GM23338 (cell line): ENCODE measurements at regions not wholly inside any gene's neighbourhood (a gene's known extent, or its start where the extent isn't known, plus 50 kb on each side); places are given as distances from the start of the nearest gene placed in this dataset.

Experiments
- ATAC-seq: fragments of 200-7000 bp; cut with Tn5 transposase; 3 replicates; pipeline ENCODE4 v1.9.1; 2020
- DNase-seq: peaks from one replicate; pipeline ENCODE4 v3.0.0-alpha.2; 2015; ENCODE audit warnings: low spot score
- H2AFZ ChIP-seq: fragments of 200-600 bp; sonication (generic); 2 replicates; pipeline ENCODE4 v1.8.0; 2016; ENCODE audit warnings: antibody characterized with exemption, mild to moderate bottlenecking, moderate library complexity
- H3F3A ChIP-seq: fragments of 200-600 bp; sonication (generic); replicated peaks from 2 replicates; pipeline ENCODE4 v1.8.0; 2017; ENCODE audit warnings: antibody characterized with exemption, mixed run types, low read depth
- H3K27ac ChIP-seq: fragments of 200-600 bp; sonication (generic); 2 replicates; pipeline ENCODE4 v1.6.1; 2016; ENCODE audit warnings: low read depth
- H3K27me3 ChIP-seq: fragments of 200-600 bp; sonication (generic); 2 replicates; pipeline ENCODE4 v1.8.0; 2016; ENCODE audit warnings: mild to moderate bottlenecking, mixed run types, moderate library complexity; ENCODE audit not compliant: insufficient read depth
- H3K36me3 ChIP-seq: fragments of 200-600 bp; sonication (generic); 2 replicates; pipeline ENCODE4 v1.8.0; 2016; ENCODE audit warnings: mild to moderate bottlenecking; ENCODE audit not compliant: insufficient read depth
- H3K4me1 ChIP-seq: fragments of 200-600 bp; sonication (generic); 2 replicates; pipeline ENCODE4 v1.8.0; 2016; ENCODE audit warnings: mild to moderate bottlenecking, moderate library complexity; ENCODE audit not compliant: insufficient read depth
- H3K4me2 ChIP-seq: fragments of 200-600 bp; sonication (generic); 2 replicates; pipeline ENCODE4 v1.7.1; 2017; ENCODE audit warnings: mixed run types
- H3K4me3 ChIP-seq: fragments of 200-600 bp; sonication (generic); 2 replicates; pipeline ENCODE4 v1.6.1; 2016; ENCODE audit warnings: mixed run types
- H3K79me2 ChIP-seq: fragments of 200-600 bp; sonication (generic); replicated peaks from 2 replicates; pipeline ENCODE4 v1.8.0; 2017; ENCODE audit warnings: mild to moderate bottlenecking; ENCODE audit not compliant: insufficient read depth
- H3K9me2 ChIP-seq: fragments of 200-600 bp; sonication (generic); 2 replicates; pipeline ENCODE4 v1.8.0; 2017; ENCODE audit not compliant: insufficient read depth
- H4K20me1 ChIP-seq: fragments of 200-600 bp; sonication (generic); replicated peaks from 2 replicates; pipeline ENCODE4 v1.8.0; 2017; ENCODE audit warnings: mild to moderate bottlenecking; ENCODE audit not compliant: insufficient read depth
- H3K27ac Mint-ChIP-seq: 2 replicates; pipeline ENCODE4 v1.8.0; 2020; ENCODE audit warnings: inconsistent platforms, mild to moderate bottlenecking, moderate library complexity, mixed read lengths
- H3K27me3 Mint-ChIP-seq: 3 replicates; pipeline ENCODE4 v1.8.0; 2022; ENCODE audit warnings: low read depth, mild to moderate bottlenecking, moderate library complexity, mixed read lengths, inconsistent platforms; ENCODE audit not compliant: insufficient read depth, poor library complexity
- H3K36me3 Mint-ChIP-seq: 3 replicates; pipeline ENCODE4 v1.8.0; 2021; ENCODE audit warnings: low read depth, mild to moderate bottlenecking, inconsistent platforms, moderate library complexity, mixed read lengths
- H3K4me1 Mint-ChIP-seq: 3 replicates; pipeline ENCODE4 v1.8.0; 2020; ENCODE audit warnings: mild to moderate bottlenecking, inconsistent platforms, mixed read lengths
- H3K4me3 Mint-ChIP-seq: 3 replicates; pipeline ENCODE4 v1.8.0; 2021; ENCODE audit warnings: moderate library complexity, mild to moderate bottlenecking, inconsistent platforms, mixed read lengths
- H3K9me3 Mint-ChIP-seq: 3 replicates; pipeline ENCODE4 v1.8.0; 2020; ENCODE audit warnings: moderate library complexity, mild to moderate bottlenecking, inconsistent platforms, mixed read lengths
- CREB1 ChIP-seq: fragments of 250-450 bp; sonication (Bioruptor Pico); IDR thresholded peaks from 2 replicates; pipeline ENCODE4 v1.5.0; 2020; ENCODE audit warnings: low read depth, mild to moderate bottlenecking, moderate library complexity
- EZH2phosphoT487 ChIP-seq: fragments of 200-600 bp; sonication (generic); IDR thresholded peaks from one replicate; pipeline ENCODE4 v1.8.1; 2018; ENCODE audit warnings: antibody characterized with exemption; ENCODE audit not compliant: unreplicated experiment
- JUNB ChIP-seq: IDR thresholded peaks from one replicate; pipeline ENCODE4 v1.6.1; 2016; ENCODE audit warnings: antibody characterized with exemption; ENCODE audit not compliant: unreplicated experiment
- POLR2AphosphoS5 ChIP-seq: IDR thresholded peaks from 2 replicates; pipeline ENCODE4 v1.6.1; 2016; ENCODE audit warnings: antibody characterized with exemption, low read depth
- REST ChIP-seq: IDR thresholded peaks from one replicate; pipeline ENCODE4 v1.6.1; 2018; ENCODE audit warnings: antibody characterized with exemption; ENCODE audit not compliant: unreplicated experiment
- STAT1 ChIP-seq: IDR thresholded peaks from one replicate; pipeline ENCODE4 v1.6.1; 2016; ENCODE audit warnings: antibody characterized with exemption; ENCODE audit not compliant: unreplicated experiment
- ZNF331 ChIP-seq: fragments of 250-450 bp; sonication (Bioruptor Pico); IDR thresholded peaks from 2 replicates; pipeline ENCODE4 v1.5.0; 2020; ENCODE audit warnings: low read depth, mild to moderate bottlenecking, moderate library complexity
- TF ChIP-seq, protein P1 (sequence below): fragments of 250-450 bp; sonication (Bioruptor Pico); IDR thresholded peaks from 2 replicates; pipeline ENCODE4 v1.5.0; 2020; ENCODE audit warnings: mild to moderate bottlenecking, moderate library complexity

DNA sequence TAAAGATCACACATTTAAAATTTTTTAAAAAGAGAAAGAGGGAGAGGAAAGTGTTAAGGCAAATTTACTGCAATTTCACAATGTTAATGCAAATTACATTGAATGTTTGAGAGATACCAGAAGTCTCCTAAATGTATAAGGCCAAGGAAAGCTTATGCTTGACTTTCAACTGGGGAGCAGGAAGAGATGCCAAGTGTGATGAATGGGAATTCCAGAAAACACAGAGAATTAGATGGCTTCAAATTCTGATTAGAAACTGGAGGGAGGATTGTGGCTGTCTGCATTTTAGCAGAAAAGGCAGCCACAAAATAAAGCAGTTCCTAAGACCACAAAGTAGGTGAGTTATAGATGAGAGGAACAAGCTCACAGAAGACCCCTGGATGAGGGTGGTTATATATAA lies 328.3 kb upstream of the CITED2 start:
- Histone ChIP-seq H3K79me2 (no peaks in the 10 kb centered on the region), H3K9me2 (peaks cover 15% of the 10 kb centered on the region; the same call in 1 of the 2 replicates), H3K4me1 (no peaks in the 10 kb centered on the region), H3K36me3 (no peaks in the 10 kb centered on the region), H2AFZ (no peak overlapping the region), H4K20me1 (no peaks in the 10 kb centered on the region), H3K4me2 (no peak overlapping the region), H3F3A (no peaks in the 10 kb centered on the region), H3K27ac (no peak overlapping the region), H3K27me3 (no peaks in the 10 kb centered on the region), H3K4me3 (no peak overlapping the region)
- Mint-ChIP-seq H3K4me1 (no peaks in the 10 kb centered on the region), H3K9me3 (peaks cover 7% of the 10 kb centered on the region), H3K27ac (no peak overlapping the region), H3K4me3 (no peak overlapping the region), H3K27me3 (peaks cover 2% of the 10 kb centered on the region), H3K36me3 (peaks cover 3% of the 10 kb centered on the region; the same call in 1 of the 3 replicates)
- ATAC-seq (no peak), DNase-seq (no peak)
- no peak for TF ChIP-seq EZH2phosphoT487

- Histone ChIP-seq H3K4me3 (no peak overlapping the region), H3K36me3 (no peaks in the 10 kb centered on the region), H3F3A (no peaks in the 10 kb centered on the region), H4K20me1 (no peaks in the 10 kb centered on the region), H2AFZ (no peak overlapping the region), H3K9me2 (peaks cover 15% of the 10 kb centered on the region; the same call in 1 of the 2 replicates), H3K27me3 (no peaks in the 10 kb centered on the region), H3K27ac (no peak overlapping the region), H3K4me2 (no peak overlapping the region), H3K4me1 (no peaks in the 10 kb centered on the region), H3K79me2 (no peaks in the 10 kb centered on the region)
- Mint-ChIP-seq H3K27me3 (peaks cover 2% of the 10 kb centered on the region), H3K4me3 (no peak overlapping the region), H3K4me1 (no peaks in the 10 kb centered on the region), H3K36me3 (peaks cover 3% of the 10 kb centered on the region; the same call in 1 of the 3 replicates), H3K9me3 (peaks cover 10% of the 10 kb centered on the region), H3K27ac (no peak overlapping the region)
- TF ChIP-seq STAT1, result no peak
- TF ChIP-seq JUNB, result no peak
- no peak for TF ChIP-seq ZNF331
- TF ChIP-seq REST, result no peak
- ATAC-seq (no peak), DNase-seq (no peak)
Observed at GRCh38 chr6:139701695-139702094, 327.2 kb upstream of the CITED2 start.

DNA sequence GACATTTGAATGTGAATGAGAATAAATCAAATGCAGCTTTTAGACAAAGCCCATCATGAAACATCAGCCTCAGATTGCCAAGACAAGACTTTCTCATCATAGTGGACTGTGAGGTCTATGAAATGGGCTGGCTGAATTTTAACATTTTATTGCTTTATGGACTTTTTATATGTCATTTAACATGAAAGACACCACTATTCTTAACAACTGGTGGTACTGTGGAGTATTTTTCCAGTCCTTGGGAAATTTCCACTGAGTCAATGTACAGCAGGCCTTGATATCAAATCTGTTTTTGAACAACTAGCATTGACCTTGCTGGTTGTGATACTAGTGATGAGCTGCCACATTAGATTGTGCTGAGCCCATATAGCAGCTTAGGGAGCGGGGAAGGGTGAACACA lies 326.6 kb upstream of the CITED2 start:
- no peak for DNase-seq
- TF ChIP-seq EZH2phosphoT487 (no peak), CREB1 (CRISPR knock-in tag) (no peak), POLR2AphosphoS5 (no peak)
- TF ChIP-seq, protein P1, sequence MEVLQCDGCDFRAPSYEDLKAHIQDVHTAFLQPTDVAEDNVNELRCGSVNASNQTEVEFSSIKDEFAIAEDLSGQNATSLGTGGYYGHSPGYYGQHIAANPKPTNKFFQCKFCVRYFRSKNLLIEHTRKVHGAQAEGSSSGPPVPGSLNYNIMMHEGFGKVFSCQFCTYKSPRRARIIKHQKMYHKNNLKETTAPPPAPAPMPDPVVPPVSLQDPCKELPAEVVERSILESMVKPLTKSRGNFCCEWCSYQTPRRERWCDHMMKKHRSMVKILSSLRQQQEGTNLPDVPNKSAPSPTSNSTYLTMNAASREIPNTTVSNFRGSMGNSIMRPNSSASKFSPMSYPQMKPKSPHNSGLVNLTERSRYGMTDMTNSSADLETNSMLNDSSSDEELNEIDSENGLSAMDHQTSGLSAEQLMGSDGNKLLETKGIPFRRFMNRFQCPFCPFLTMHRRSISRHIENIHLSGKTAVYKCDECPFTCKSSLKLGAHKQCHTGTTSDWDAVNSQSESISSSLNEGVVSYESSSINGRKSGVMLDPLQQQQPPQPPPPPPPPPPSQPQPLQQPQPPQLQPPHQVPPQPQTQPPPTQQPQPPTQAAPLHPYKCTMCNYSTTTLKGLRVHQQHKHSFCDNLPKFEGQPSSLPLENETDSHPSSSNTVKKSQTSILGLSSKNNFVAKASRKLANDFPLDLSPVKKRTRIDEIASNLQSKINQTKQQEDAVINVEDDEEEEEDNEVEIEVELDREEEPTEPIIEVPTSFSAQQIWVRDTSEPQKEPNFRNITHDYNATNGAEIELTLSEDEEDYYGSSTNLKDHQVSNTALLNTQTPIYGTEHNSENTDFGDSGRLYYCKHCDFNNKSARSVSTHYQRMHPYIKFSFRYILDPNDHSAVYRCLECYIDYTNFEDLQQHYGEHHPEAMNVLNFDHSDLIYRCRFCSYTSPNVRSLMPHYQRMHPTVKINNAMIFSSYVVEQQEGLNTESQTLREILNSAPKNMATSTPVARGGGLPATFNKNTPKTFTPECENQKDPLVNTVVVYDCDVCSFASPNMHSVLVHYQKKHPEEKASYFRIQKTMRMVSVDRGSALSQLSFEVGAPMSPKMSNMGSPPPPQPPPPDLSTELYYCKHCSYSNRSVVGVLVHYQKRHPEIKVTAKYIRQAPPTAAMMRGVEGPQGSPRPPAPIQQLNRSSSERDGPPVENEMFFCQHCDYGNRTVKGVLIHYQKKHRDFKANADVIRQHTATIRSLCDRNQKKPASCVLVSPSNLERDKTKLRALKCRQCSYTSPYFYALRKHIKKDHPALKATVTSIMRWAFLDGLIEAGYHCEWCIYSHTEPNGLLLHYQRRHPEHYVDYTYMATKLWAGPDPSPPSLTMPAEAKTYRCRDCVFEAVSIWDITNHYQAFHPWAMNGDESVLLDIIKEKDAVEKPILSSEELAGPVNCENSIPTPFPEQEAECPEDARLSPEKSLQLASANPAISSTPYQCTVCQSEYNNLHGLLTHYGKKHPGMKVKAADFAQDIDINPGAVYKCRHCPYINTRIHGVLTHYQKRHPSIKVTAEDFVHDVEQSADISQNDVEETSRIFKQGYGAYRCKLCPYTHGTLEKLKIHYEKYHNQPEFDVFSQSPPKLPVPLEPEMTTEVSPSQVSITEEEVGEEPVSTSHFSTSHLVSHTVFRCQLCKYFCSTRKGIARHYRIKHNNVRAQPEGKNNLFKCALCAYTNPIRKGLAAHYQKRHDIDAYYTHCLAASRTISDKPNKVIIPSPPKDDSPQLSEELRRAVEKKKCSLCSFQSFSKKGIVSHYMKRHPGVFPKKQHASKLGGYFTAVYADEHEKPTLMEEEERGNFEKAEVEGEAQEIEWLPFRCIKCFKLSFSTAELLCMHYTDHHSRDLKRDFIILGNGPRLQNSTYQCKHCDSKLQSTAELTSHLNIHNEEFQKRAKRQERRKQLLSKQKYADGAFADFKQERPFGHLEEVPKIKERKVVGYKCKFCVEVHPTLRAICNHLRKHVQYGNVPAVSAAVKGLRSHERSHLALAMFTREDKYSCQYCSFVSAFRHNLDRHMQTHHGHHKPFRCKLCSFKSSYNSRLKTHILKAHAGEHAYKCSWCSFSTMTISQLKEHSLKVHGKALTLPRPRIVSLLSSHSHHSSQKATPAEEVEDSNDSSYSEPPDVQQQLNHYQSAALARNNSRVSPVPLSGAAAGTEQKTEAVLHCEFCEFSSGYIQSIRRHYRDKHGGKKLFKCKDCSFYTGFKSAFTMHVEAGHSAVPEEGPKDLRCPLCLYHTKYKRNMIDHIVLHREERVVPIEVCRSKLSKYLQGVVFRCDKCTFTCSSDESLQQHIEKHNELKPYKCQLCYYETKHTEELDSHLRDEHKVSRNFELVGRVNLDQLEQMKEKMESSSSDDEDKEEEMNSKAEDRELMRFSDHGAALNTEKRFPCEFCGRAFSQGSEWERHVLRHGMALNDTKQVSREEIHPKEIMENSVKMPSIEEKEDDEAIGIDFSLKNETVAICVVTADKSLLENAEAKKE, result no peak

More for the DNA sequence above, 326.6 kb upstream of the CITED2 start:
- no peak for ATAC-seq
- H4K20me1 ChIP-seq, result no peaks in the 10 kb centered on the region
- H3K4me2 ChIP-seq, result no peak overlapping the region
- Mint-ChIP-seq H3K9me3 (peaks cover 10% of the 10 kb centered on the region), H3K36me3 (peaks cover 3% of the 10 kb centered on the region; the same call in 1 of the 3 replicates), H3K4me1 (no peaks in the 10 kb centered on the region), H3K4me3 (no peak overlapping the region), H3K27ac (no peak overlapping the region), H3K27me3 (peaks cover 2% of the 10 kb centered on the region)
- H3K27ac ChIP-seq, result no peak overlapping the region
- H3F3A ChIP-seq, result no peaks in the 10 kb centered on the region
- peaks cover 13% of the 10 kb centered on the region; the same call in 1 of the 2 replicates for H3K9me2 ChIP-seq
- no peak overlapping the region for H2AFZ ChIP-seq
- no peaks in the 10 kb centered on the region for H3K4me1 ChIP-seq
- no peaks in the 10 kb centered on the region for H3K79me2 ChIP-seq
- H3K4me3 ChIP-seq, result no peak overlapping the region
- no peaks in the 10 kb centered on the region for H3K27me3 ChIP-seq
- no peaks in the 10 kb centered on the region for H3K36me3 ChIP-seq
